GM18502 (cell line): ENCODE measurements at regions not wholly inside any gene's neighbourhood (a gene's known extent, or its start where the extent isn't known, plus 50 kb on each side); places are given as distances from the start of the nearest gene placed in this dataset.

Source experiments
- ATAC-seq: cut with Tn5 transposase; IDR thresholded peaks from one replicate; pipeline ENCODE4 v1.9.1; 2021; ENCODE audit warnings: mild to moderate bottlenecking; ENCODE audit not compliant: unreplicated experiment, poor library complexity

DNA sequence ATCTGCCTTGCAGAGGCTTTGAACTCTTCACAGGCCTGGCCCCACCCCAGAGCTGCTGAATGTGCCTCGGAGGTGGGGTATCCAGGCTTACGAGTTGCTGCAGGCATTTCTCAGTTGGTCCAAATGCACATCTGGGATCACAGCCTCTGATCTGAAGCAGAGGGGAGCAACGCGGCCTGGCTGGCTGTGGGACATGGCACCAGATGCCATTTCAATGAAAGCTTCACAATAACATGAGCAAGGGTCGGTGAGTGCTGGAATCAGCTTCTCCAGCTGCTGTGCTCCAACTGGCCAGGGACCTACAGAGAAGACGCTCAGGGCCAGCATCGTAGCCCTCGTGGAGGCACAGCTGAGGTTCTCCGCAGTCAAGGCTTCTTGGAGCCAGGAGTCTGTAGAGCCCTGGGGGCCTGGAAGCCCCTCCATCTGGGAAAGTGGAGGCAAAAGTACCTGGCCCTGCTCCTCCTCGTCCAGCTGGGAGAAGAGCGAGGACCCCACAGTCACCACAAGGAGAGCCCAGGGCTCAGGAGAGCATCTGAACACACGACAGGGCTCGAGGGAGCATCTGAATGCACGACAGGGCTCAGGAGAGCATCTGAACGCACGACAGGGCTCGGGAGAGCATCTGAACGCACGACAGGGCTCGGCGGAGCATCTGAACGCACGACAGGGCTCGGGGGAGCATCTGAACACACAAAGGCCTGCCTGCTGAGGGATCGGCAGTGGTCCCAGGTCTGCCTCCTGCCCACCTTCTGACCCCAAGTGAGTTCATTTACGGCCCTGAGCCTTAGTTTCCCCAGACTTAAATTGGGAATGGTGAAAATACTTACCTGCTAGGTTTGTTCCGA, 165.2 kb downstream of the DLL1 start:
- ATAC-seq, result no peak

DNA sequence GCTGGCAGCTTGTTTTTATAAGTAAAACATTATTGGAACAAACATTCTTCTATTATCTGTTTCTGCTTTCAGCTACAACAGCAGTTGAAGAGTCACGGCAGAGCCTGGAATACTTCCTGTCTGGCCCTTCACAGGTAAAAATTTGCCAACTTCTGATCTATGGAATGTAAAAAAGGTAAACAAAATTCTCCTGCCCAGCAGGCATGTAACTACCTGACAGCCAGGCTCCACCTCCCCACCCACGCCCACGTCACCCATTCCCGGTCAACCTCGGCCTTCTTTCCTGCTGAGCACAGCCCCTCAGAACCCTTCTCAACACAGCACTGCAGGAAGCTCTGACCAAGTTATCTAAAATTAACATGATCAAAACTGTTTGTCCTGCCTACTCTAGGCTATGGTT, 166.0 kb downstream of the DLL1 start:
- ATAC-seq, result no peak

- ATAC-seq, result no peak
These were observed 166.7 kb downstream of the DLL1 start for GRCh38 chr6:170124150-170124549.

DNA sequence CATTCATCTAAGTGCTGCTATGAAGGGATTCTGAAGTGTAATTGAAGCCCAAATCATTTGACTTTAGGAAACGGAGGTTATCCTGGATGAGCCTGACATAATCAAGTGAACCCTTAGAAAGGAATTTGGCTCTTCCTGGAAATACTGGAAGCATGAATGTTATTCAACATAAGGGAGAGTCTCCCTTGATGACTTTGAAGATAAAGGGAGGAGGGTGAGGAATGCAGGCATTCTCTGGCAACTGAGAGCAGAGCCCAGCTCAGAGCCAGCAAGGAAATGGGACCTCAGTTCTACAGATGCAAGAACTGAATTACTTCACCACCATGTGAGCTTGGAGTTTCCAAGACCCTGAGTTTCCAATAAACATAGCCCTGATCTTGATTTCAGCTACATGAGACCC, 168.2 kb downstream of the DLL1 start:
- no peak for ATAC-seq

GRCh38 chr6:170117111-170117972, 173.5 kb downstream of the DLL1 start:
- no peak for ATAC-seq

- no peak for ATAC-seq
These were observed 174.2 kb downstream of the DLL1 start for GRCh38 chr6:170116636-170117035.

- ATAC-seq, result no peak
These were observed 175.7 kb downstream of the DLL1 start for GRCh38 chr6:170114956-170115855.

GRCh38 chr6:170114187-170114945, 176.5 kb downstream of the DLL1 start:
- no peak for ATAC-seq

DNA sequence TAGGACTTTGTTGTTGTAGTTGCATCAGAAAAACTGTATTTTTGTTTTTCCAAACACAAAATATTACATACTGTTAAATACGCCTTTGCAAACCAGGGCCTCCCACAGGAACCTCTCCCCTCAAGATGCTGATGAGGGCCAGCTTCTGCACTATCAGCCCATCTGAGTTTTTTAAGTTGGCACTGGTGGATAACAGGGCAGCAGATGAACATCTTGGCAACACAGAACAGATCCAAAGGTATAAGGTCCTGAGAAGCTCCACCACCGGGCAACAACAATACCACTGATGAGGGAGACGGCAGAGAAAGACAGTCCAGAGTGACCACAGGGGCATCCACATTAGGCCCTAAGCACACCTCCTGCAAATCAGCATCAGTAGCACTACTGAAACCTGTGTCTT, 177.7 kb downstream of the DLL1 start:
- ATAC-seq, result no peak

GRCh38 chr6:170112583-170112860, 178.4 kb downstream of the DLL1 start:
- ATAC-seq, result no peak

- ATAC-seq, result no peak
These were observed 178.9 kb downstream of the DLL1 start for GRCh38 chr6:170111816-170112582.

GRCh38 chr6:170111141-170111664, 179.7 kb downstream of the DLL1 start:
- no peak for ATAC-seq

GRCh38 chr6:170110201-170111140, 180.4 kb downstream of the DLL1 start:
- no peak for ATAC-seq

DNA sequence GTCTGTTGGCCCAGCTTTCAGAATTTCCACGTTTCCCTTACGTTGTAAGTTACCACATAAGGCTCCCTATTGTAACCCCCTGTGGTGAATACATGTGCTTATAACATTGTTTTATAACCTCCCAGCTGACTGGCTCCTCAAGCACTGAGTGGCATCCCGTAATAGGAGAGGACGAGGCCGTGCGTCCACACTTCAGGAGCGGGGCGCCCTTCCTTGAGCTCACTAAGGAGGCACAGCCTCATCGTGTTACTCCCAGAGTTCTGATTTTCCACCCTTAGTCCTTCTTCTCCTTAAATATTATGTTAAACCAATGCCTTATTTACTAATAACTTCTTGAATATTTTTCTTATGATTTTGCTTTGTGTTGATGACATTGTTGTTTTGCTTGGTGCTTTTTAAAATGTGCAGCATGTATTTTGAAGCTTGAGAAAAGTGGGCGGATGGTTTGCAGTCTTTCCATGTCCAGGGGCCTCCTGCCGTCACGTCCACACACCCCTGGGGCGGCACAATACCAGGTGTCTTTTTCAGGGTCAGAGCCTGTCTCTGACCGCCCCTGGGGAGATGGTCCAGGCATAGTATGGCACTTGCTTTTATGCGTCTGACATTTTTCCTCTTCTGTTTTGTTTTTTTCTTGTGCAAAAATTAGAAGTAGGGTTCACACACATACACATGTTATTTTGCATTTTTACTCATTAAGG, 181.8 kb downstream of the DLL1 start:
- no peak for ATAC-seq

- ATAC-seq, result no peak
These were observed 182.4 kb downstream of the DLL1 start for GRCh38 chr6:170108456-170108855.

- no peak for ATAC-seq
These were observed 183.2 kb downstream of the DLL1 start for GRCh38 chr6:170107606-170108222.
